HEK293 (cell line): ENCODE measurements at regions not wholly inside any gene's neighbourhood (a gene's known extent, or its start where the extent isn't known, plus 50 kb on each side); places are given as distances from the start of the nearest gene placed in this dataset.

ENCODE experiments used
- CTCF ChIP-seq: fragments of 450-650 bp; formaldehyde crosslinking; IDR thresholded peaks from 2 replicates; pipeline ENCODE4 v1.5.1; 2016; ENCODE audit warnings: missing biosample characterization, missing genetic modification characterization
- SETDB1 ChIP-seq: IDR thresholded peaks from one replicate; pipeline ENCODE4 v1.6.1; 2017; ENCODE audit warnings: mild to moderate bottlenecking, low read length, moderate library complexity, mixed read lengths; ENCODE audit not compliant: insufficient read length
- ZFP41 ChIP-seq: fragments of 450-650 bp; formaldehyde crosslinking; IDR thresholded peaks from 2 replicates; pipeline ENCODE4 v1.5.1; 2016; ENCODE audit warnings: missing biosample characterization, missing genetic modification characterization, borderline replicate concordance
- ZNF10 ChIP-seq: fragments of 450-650 bp; formaldehyde crosslinking; IDR thresholded peaks from 2 replicates; pipeline ENCODE4 v1.5.1; 2017; ENCODE audit warnings: missing biosample characterization, missing genetic modification characterization
- ZNF146 ChIP-seq: fragments of 450-650 bp; formaldehyde crosslinking; IDR thresholded peaks from 2 replicates; pipeline ENCODE4 v1.5.1; 2016; ENCODE audit warnings: missing biosample characterization, missing genetic modification characterization
- ZNF2 ChIP-seq: fragments of 450-650 bp; formaldehyde crosslinking; IDR thresholded peaks from 2 replicates; pipeline ENCODE4 v1.5.1; 2016; ENCODE audit warnings: missing biosample characterization, missing genetic modification characterization
- ZNF664 ChIP-seq: fragments of 450-650 bp; formaldehyde crosslinking; IDR thresholded peaks from 2 replicates; pipeline ENCODE4 v1.5.1; 2016; ENCODE audit warnings: missing biosample characterization, missing genetic modification characterization
- TF ChIP-seq, protein P1 (sequence below): fragments of 450-650 bp; formaldehyde crosslinking; IDR thresholded peaks from 2 replicates; pipeline ENCODE4 v1.5.1; 2016; ENCODE audit warnings: missing biosample characterization, missing genetic modification characterization, low read depth

DNA sequence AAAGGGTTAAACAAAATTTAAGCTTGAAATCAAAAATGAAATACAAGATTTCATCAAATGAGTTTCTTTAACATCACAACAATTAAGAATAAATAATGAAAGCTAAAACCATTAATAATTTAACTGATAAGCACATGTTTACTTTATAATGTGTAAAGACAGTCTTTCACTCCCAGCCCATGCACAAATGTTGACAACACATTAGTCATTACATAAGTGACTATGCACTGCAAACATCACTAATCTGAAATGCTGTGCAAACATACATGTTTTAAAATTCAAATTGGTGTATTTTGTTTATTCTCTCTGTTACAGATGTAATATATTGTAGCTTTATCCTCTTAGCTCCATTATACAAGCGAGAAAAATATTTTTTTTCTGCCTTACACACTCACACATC is 220.6 kb upstream of the CPXCR1 start:
- TF ChIP-seq ZFP41 (tag by site-specific recombination), result no peak
- no peak for TF ChIP-seq CTCF
- no peak for TF ChIP-seq SETDB1
- TF ChIP-seq ZNF146, result no peak
- no peak for TF ChIP-seq ZNF664 (tag by site-specific recombination)
- no peak for TF ChIP-seq ZNF10 (tag by site-specific recombination)
- TF ChIP-seq, protein P1, sequence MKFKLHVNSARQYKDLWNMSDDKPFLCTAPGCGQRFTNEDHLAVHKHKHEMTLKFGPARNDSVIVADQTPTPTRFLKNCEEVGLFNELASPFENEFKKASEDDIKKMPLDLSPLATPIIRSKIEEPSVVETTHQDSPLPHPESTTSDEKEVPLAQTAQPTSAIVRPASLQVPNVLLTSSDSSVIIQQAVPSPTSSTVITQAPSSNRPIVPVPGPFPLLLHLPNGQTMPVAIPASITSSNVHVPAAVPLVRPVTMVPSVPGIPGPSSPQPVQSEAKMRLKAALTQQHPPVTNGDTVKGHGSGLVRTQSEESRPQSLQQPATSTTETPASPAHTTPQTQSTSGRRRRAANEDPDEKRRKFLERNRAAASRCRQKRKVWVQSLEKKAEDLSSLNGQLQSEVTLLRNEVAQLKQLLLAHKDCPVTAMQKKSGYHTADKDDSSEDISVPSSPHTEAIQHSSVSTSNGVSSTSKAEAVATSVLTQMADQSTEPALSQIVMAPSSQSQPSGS (tag by site-specific recombination), result no peak
- TF ChIP-seq ZNF2 (tag by site-specific recombination), result no peak
